ENCODE measurements at regions not wholly inside any gene's neighbourhood (a gene's known extent, or its start where the extent isn't known, plus 50 kb on each side); places are given as distances from the start of the nearest gene placed in this dataset.

GRCh38 chr18:49663899-49664890, 102.3 kb downstream of the LIPG start:
- no peak for DNase-seq (ENCODE audit: low read depth in 4 of 4, low spot score in 3 of 4)

GRCh38 chr18:49662506-49662905, 100.6 kb downstream of the LIPG start:
- no peak for DNase-seq (ENCODE audit: low read depth in 4 of 4, low spot score in 3 of 4)

DNA sequence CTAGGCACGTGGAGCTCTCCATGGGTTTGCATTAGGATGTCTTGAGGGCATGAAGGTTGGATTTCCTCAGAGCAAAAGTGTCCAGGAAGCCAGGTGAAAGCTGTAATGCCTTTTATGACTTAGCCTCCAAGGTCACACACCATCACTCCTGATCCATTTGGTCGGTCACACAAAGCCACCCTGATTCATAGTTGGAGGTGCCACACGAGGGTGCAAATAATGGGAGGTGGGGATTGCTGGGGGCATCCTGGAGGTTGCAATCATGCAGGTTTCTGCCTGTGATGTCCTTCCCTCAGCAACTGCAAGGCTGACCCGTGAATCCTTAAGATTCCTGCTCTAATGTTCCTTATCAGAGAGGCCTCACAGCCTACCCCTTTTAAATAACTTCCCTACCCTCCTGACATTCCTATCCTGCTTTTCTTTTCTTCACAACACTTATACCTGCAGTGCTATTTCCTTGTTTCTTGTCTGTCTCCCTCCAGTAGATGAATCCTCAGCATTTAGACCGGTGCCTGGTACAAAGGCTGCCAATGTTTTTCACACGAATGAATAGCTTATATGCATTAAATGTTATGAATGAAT, 97.1 kb downstream of the LIPG start:
- no peak for DNase-seq (ENCODE audit: low read depth in 4 of 4, low spot score in 3 of 4)

GRCh38 chr18:49656073-49656692, 94.3 kb downstream of the LIPG start:
- no peak for DNase-seq (ENCODE audit: low read depth in 4 of 4, low spot score in 3 of 4)

DNA sequence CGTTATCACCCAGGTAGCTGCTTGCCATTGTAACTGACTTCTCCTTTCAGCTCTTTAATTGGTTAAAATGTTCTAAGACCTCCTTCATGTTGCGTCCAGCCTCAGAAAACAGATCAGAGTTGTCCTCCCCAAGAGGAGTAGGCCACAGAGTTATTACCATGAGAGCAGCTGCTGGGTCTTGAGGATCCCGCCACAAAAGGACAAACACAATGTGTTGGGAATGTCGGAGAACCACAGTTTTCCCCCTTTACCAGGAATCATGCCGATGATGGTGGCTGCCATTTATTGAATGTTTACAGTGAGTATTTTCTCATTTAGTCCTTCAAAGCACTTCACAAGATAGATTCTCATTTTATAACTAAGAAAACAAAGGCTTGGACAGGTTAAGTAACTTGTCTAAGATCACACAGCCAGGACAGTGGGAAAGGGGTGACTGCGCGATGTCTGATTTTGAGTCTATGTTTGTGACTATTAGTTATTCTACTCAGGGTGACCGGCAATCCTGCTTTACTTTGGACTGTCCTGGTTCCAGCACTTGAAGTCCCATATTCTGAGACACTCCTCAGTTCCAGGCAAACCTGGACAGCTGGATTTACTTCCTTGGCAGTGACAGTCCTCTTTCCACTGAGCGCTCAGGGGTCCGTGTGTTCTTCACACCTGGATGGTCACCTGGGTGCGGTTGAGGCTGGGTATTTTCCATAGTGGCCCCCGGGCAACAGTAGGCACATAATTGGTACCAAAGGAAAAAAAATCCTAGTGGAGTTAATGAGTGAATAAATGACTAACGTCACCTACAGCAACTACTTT, 93.6 kb downstream of the LIPG start:
- peak in 1 of 4 donors; percentile 20 for DNase-seq (ENCODE audit: low read depth in 4 of 4, low spot score in 3 of 4)

DNA sequence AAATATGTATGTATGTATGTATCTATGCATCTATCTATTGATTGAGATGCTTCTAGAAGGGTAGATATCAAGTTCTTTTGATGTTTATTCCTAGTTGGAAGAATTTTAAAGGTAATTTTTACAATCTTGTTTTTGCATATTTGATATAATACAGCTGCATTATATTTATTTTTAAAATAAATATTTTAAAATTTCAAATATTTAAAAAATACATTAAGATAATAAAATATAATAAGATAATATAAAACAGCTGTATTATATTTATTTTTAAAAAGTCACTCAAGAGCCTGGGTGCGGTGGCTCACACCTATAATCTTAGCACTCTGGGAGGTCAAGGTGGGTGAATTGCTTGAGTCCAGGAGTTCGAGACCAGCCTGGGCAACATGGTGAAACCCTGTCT, 92.5 kb downstream of the LIPG start:
- DNase-seq (ENCODE audit: low read depth in 4 of 4, low spot score in 3 of 4) = no peak

DNA sequence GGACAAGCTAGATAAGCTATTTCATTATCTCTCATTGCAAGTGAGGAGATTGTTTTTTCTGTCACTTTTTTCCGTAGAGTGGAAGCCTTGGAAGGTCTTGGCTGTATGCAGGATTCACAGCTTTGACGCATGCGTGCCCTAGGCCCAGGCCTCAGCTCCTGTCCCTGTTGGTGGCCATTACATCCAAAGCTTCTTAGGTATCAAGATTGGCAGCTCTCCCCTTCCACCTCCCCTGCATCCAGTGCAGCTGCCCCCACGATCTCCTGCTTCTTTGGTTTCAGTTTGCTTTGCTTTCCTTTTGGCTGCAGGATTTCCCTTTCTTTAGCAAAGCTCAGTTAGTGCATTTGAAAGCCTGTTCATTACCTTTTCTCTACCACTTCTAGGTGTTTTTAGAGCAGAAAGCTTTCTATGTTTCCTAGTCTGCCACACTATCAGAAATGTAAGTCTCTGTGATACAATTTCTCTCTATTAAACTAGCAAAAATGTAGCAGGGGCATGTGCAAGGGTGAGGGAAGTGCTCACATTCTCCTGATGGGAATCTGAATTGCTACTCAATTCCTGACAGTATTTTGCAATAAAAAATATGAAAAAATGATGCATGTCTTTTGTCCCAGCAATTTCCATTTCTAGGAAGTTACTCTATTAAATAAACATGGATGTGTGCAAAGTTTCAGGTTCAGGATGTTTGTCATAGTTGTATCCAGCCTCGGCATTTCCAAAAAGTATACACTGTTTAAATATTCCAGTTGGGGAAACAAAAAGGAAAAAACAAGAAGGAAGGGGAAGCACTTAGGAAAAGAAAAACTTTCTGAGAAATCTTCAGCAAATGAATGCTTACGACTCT, 91.2 kb downstream of the LIPG start:
- peak in 1 of 4 donors; percentile 46 for DNase-seq (ENCODE audit: low read depth in 4 of 4, low spot score in 3 of 4)

- no peak for DNase-seq (ENCODE audit: low read depth in 4 of 4, low spot score in 3 of 4)
These were observed 89.2 kb downstream of the LIPG start for GRCh38 chr18:49651033-49651432.

- DNase-seq (ENCODE audit: low read depth in 4 of 4, low spot score in 3 of 4) = no peak
These were observed 88.6 kb downstream of the LIPG start for GRCh38 chr18:49650426-49650891.

GRCh38 chr18:49648811-49649210, 87.0 kb downstream of the LIPG start:
- DNase-seq (ENCODE audit: low read depth in 4 of 4, low spot score in 3 of 4) = no peak
